Upper lobe of right lung (tissue), 1 donor: ENCODE measurements at regions not wholly inside any gene's neighbourhood (a gene's known extent, or its start where the extent isn't known, plus 50 kb on each side); places are given as distances from the start of the nearest gene placed in this dataset.
A peak's percentile ranks its signal among the peaks of the same experiment; 100 is the strongest.
"Not testable (repeated sequence)": the region's sequence is repeated elsewhere in the genome, so short reads cannot be mapped to it uniquely, and the experiment has no call there.

ENCODE experiments used
- ATAC-seq: fragments of 200-7000 bp; cut with Tn5 transposase; one replicate; pipeline ENCODE4 v1.9.1; 2020; ENCODE audit warnings: mild to moderate bottlenecking, moderate library complexity
- DNase-seq: peaks from one replicate; pipeline ENCODE4 v3.0.0-alpha.2; 2020
- H3K27ac ChIP-seq: fragments of 200-600 bp; one replicate; pipeline ENCODE4 v1.8.0; 2022
- H3K27me3 ChIP-seq: fragments of 200-600 bp; one replicate; pipeline ENCODE4 v1.8.0; 2022; ENCODE audit warnings: mild to moderate bottlenecking
- H3K36me3 ChIP-seq: fragments of 200-600 bp; one replicate; pipeline ENCODE4 v1.8.0; 2022
- H3K4me1 ChIP-seq: fragments of 200-600 bp; one replicate; pipeline ENCODE4 v1.8.0; 2022
- H3K4me3 ChIP-seq: fragments of 200-600 bp; one replicate; pipeline ENCODE4 v1.8.0; 2022; ENCODE audit warnings: mild to moderate bottlenecking
- H3K9me3 ChIP-seq: fragments of 200-600 bp; one replicate; pipeline ENCODE4 v1.8.0; 2022
- intact Hi-C: fragments of 100-400 bp; cut with DNase I; formaldehyde crosslinking; loops from one replicate; pipeline ENCODE4 v1.11.0; 2022
- TF ChIP-seq, protein P1 (sequence below): fragments of 200-600 bp; IDR thresholded peaks from one replicate; pipeline ENCODE4 v1.8.0; 2022; ENCODE audit warnings: antibody characterized with exemption
- donor health status: DM: no; HTN: yes; CAD: no; lungs with severe emphysema.

DNA sequence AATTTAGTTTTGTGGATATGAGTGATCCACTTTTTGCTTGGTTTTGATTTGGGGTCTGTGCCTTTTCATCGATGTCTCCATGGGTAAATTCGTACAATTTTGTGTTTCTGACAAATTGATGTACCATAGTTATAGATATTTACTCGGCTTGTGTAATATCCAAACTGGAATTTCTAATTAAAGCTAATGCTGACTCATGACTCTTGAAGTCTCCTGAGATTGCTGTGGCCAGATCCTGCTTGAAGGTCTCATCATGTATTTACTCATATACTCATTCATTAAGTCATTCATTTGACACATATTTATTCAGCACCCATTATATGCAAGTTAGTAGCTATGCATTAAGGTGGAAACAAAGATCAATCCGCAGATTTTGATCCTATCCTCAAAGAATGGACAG lies 423.2 kb downstream of the RWDD3 start:
- DNase-seq (no peak), ATAC-seq (no peak)
- TF ChIP-seq, protein P1, sequence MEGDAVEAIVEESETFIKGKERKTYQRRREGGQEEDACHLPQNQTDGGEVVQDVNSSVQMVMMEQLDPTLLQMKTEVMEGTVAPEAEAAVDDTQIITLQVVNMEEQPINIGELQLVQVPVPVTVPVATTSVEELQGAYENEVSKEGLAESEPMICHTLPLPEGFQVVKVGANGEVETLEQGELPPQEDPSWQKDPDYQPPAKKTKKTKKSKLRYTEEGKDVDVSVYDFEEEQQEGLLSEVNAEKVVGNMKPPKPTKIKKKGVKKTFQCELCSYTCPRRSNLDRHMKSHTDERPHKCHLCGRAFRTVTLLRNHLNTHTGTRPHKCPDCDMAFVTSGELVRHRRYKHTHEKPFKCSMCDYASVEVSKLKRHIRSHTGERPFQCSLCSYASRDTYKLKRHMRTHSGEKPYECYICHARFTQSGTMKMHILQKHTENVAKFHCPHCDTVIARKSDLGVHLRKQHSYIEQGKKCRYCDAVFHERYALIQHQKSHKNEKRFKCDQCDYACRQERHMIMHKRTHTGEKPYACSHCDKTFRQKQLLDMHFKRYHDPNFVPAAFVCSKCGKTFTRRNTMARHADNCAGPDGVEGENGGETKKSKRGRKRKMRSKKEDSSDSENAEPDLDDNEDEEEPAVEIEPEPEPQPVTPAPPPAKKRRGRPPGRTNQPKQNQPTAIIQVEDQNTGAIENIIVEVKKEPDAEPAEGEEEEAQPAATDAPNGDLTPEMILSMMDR: no peak
- H3K27me3 ChIP-seq: no peaks in the 10 kb centered on the region
- no peaks in the 10 kb centered on the region for H3K4me1 ChIP-seq
- intact Hi-C loops: no loop called here
- H3K9me3 ChIP-seq: no peaks in the 10 kb centered on the region
- no peak overlapping the region for H3K4me3 ChIP-seq
- no peaks in the 10 kb centered on the region for H3K36me3 ChIP-seq
- H3K27ac ChIP-seq: no peak overlapping the region

DNA sequence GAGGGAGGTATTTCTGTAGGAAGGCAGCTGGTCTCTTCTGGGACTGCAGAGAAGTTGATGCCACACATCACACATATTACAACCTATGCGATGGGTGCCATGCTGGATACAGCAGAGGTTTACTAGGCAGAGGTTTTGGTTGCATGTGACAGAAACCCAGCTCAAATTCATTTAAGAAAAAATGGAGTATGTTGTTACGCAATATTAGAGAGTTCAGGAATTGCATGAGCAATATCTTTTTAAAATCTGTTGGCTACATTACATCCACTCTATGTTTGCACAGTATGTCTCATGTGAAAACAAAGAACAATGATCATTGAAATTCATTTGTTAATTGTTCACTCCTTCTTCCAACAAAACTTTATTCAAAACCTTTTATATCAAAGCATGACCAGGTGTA lies 425.2 kb downstream of the RWDD3 start:
- H3K9me3 ChIP-seq: no peaks in the 10 kb centered on the region
- H3K27ac ChIP-seq: no peak overlapping the region
- DNase-seq: no peak
- H3K4me3 ChIP-seq: no peak overlapping the region
- no peaks in the 10 kb centered on the region for H3K27me3 ChIP-seq
- no peaks in the 10 kb centered on the region for H3K4me1 ChIP-seq
- ATAC-seq: no peak
- intact Hi-C loops: no loop called here
- H3K36me3 ChIP-seq: no peaks in the 10 kb centered on the region
- TF ChIP-seq, protein P1: no peak

DNA sequence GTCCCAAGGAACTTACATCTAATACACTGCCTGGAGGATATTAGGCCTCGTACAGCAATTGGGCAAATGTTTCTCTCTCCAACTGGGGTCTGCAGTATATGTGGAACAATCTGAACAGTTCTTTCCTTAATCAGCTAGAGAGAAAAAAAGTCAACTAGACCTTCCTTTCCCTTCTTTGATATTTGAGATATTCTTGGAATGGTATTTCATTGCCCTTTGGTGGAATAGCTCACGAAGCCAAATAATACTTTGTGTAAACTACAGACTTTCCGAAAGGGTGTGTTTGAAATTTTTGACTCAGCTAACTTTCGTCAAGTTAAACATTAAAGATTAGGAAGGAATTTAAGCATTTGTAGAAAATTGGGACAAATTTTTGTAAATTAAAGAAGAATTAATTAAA lies 425.6 kb downstream of the RWDD3 start:
- H3K4me1 ChIP-seq: no peaks in the 10 kb centered on the region
- DNase-seq (no peak), ATAC-seq (no peak)
- intact Hi-C loops: no loop called here
- H3K9me3 ChIP-seq: no peaks in the 10 kb centered on the region
- H3K27me3 ChIP-seq: no peaks in the 10 kb centered on the region
- H3K27ac ChIP-seq: no peak overlapping the region
- TF ChIP-seq, protein P1: no peak
- no peaks in the 10 kb centered on the region for H3K36me3 ChIP-seq
- no peak overlapping the region for H3K4me3 ChIP-seq

DNA sequence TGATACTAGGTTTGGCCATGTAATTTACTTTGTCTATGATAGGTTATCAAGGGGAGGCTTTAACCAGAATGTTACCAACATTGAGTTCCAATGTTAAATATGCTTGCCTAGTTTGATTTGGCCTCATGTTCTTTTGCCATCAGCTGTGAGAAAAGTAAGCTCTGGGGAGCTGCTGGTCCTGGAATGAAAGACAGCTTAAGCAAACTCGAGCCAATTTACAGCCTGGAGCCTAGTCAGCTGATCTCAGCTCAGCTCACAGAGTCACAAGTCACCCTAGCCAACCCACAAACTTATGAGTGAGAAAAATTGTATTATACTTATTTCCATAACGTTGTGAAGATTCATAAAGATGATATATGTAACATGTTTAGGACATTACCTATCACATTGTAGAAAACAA lies 426.7 kb downstream of the RWDD3 start:
- intact Hi-C loops: no loop called here
- H3K4me3 ChIP-seq: no peak overlapping the region
- ATAC-seq (no peak), DNase-seq (no peak)
- no peaks in the 10 kb centered on the region for H3K27me3 ChIP-seq
- H3K4me1 ChIP-seq: no peaks in the 10 kb centered on the region
- H3K9me3 ChIP-seq: no peaks in the 10 kb centered on the region
- H3K36me3 ChIP-seq: no peaks in the 10 kb centered on the region
- TF ChIP-seq, protein P1: no peak
- no peak overlapping the region for H3K27ac ChIP-seq

DNA sequence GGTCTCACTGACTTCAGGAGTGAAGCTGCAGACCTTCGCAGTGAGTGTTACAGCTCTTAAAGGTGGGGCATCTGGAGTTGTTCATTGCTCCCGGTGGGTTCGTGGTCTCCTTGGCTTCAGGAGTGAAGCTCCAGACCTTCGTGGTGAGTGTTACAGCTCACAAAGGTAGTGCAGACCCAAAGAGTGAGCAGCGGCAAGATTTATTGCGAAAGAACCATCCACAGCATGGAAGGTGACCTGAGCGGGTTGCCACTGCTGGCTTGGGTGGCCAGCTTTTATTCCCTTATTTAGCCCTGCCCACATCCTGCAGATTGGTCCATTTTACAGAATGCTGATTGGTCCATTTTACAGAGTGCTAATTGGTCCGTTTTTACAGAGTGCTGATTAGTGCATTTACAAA lies 429.5 kb downstream of the RWDD3 start:
- DNase-seq, intact Hi-C loops, ATAC-seq, H3K4me3 ChIP-seq, H3K27ac ChIP-seq, H3K4me1 ChIP-seq, H3K9me3 ChIP-seq, H3K27me3 ChIP-seq, H3K36me3 ChIP-seq: not testable (repeated sequence)

DNA sequence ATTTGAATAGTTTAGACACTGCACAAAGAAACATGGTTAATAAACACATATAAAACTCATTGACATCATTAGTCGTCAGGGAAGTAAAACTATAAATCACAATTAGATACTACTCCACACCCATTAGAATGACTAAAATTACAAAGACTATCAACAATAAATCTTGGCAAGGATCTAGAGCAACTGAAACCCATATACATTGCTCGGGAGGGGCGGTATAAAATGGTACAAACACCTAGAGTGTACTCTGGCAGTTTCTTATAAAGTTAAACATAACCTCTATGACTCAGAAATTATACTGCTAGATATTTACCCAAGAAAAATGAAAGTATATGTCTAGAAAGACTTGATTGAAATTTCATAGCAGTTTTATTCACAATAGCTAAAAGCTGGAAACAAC lies 434.2 kb downstream of the RWDD3 start:
- DNase-seq (no peak), ATAC-seq (no peak)
- TF ChIP-seq, protein P1: no peak
- H3K9me3 ChIP-seq: no peaks in the 10 kb centered on the region
- H3K27ac ChIP-seq: no peak overlapping the region
- H3K4me3 ChIP-seq: no peak overlapping the region
- H3K4me1 ChIP-seq: no peaks in the 10 kb centered on the region
- no peaks in the 10 kb centered on the region for H3K36me3 ChIP-seq
- no peaks in the 10 kb centered on the region for H3K27me3 ChIP-seq
- intact Hi-C loops: no loop called here

DNA sequence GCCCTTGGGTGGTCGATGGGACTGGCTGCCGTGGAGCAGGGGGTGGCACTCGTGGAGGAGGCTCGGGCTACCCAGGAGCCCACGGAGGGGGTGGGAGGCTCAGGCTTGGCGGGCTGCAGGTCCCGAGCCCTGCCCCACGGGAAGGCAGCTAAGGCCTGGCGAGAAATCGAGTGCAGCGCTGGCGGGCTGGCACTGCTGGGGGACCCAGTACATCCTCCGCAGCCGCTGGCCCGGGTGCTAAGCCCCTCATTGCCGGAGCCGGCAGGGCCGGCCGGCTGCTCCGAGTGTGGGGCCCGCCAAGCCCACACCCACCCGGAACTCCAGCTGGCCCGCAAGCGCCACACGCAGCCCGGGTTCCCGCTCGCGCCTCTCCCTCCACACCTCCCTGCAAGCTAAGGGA lies 435.6 kb downstream of the RWDD3 start:
- intact Hi-C loops, H3K27me3 ChIP-seq, H3K27ac ChIP-seq, H3K4me3 ChIP-seq, H3K9me3 ChIP-seq, H3K4me1 ChIP-seq, H3K36me3 ChIP-seq, ATAC-seq: not testable (repeated sequence)
- DNase-seq: peak; percentile 58
